Natural killer cell (primary cell): ENCODE measurements at regions not wholly inside any gene's neighbourhood (a gene's known extent, or its start where the extent isn't known, plus 50 kb on each side); places are given as distances from the start of the nearest gene placed in this dataset.

Source experiments
- ATAC-seq, 3 donors: fragments of 150-1000 bp in 2 of 3; fragments of 200-7000 bp in 1 of 3; cut with Tn5 transposase; 1 replicate in 1 of 3; 2 replicates in 2 of 3; pipeline ENCODE4 v1.10.0; 2021; ENCODE audit warnings: mild to moderate bottlenecking in 2 of 3, moderate library complexity in 2 of 3
- DNase-seq, 2 donors: peaks; one replicate each; pipeline versions ENCODE4 v3.0.0 to v3.0.0-alpha.2; 2013 to 2021; ENCODE audit warnings: mixed read lengths in 1 of 2
- H3K27ac ChIP-seq: one replicate; pipeline ENCODE4 v1.5.1; 2013; ENCODE audit warnings: mild to moderate bottlenecking, low read length
- H3K27me3 ChIP-seq: one replicate; pipeline ENCODE4 v1.6.1; 2013; ENCODE audit warnings: low read length; ENCODE audit not compliant: control insufficient read depth, insufficient read depth
- H3K36me3 ChIP-seq: one replicate; pipeline ENCODE4 v1.6.1; 2013; ENCODE audit warnings: low read length; ENCODE audit not compliant: control insufficient read depth, insufficient read depth
- H3K4me1 ChIP-seq: one replicate; pipeline ENCODE4 v1.6.1; 2013; ENCODE audit warnings: low read length; ENCODE audit not compliant: control insufficient read depth, insufficient read depth
- H3K4me3 ChIP-seq: one replicate; pipeline ENCODE4 v1.5.1; 2013; ENCODE audit warnings: low read length
- H3K9me3 ChIP-seq: one replicate; pipeline ENCODE4 v1.6.1; 2013; ENCODE audit warnings: low read length; ENCODE audit not compliant: control insufficient read depth, insufficient read depth
- H3K27ac Mint-ChIP-seq, 2 donors: one replicate each; pipeline ENCODE4 v1.8.0; 2022; ENCODE audit warnings: mild to moderate bottlenecking in 2 of 2, mixed read lengths in 2 of 2, moderate library complexity in 1 of 2
- H3K27me3 Mint-ChIP-seq, 2 donors: one replicate each; pipeline ENCODE4 v1.8.0; 2022; ENCODE audit warnings: low read depth in 2 of 2, mixed read lengths in 2 of 2
- H3K36me3 Mint-ChIP-seq: one replicate; pipeline ENCODE4 v1.8.0; 2022; ENCODE audit warnings: mixed read lengths
- H3K4me1 Mint-ChIP-seq, 2 donors: one replicate each; pipeline ENCODE4 v1.8.0; 2022; ENCODE audit warnings: mixed read lengths in 2 of 2
- H3K4me3 Mint-ChIP-seq: one replicate; pipeline ENCODE4 v1.8.0; 2022; ENCODE audit warnings: mild to moderate bottlenecking, moderate library complexity, mixed read lengths
- H3K9me3 Mint-ChIP-seq, 2 donors: one replicate each; pipeline ENCODE4 v1.8.0; 2022; ENCODE audit warnings: mixed read lengths in 2 of 2
- WGBS: methylation state at CpG from one replicate; pipeline ENCODE4 v1.1.7; 2013; ENCODE audit warnings: missing lambda C conversion rate; ENCODE audit not compliant: insufficient coverage; 5-methylcytosine and 5-hydroxymethylcytosine counted together
- intact Hi-C: fragments of 100-400 bp; cut with micrococcal nuclease; formaldehyde crosslinking; loops from one replicate; pipeline ENCODE4 v1.14.2; 2022
- TF ChIP-seq, protein P1 (sequence below): fragments of 200-600 bp; IDR thresholded peaks from one replicate; pipeline ENCODE4 v1.8.0; 2022; ENCODE audit warnings: antibody characterized with exemption

DNA sequence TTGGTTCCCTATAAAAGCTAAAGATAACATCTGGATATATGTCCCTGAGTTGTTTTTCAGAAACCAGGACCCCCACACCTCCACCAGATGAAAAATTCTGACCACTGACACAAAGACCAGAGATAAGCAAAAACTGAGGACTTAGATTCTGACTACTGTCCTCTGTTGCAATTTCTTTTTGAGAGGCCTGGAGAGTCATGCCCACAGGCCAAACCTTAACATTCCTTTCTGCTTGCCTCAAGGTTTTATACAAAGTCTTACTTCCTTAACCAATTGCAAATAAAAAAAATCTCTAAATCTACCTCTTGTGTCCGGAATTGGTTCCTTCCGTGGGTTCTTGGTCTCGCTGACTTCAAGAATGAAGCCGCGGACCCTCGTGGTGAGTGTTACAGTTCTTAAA, 228.5 kb downstream of the ABCC12 start:
- no peaks in the 10 kb centered on the region for H3K36me3 Mint-ChIP-seq
- intact Hi-C loops: no loop called here
- WGBS: 92% methylated on average over 6 of the region's 6 CpGs

DNA sequence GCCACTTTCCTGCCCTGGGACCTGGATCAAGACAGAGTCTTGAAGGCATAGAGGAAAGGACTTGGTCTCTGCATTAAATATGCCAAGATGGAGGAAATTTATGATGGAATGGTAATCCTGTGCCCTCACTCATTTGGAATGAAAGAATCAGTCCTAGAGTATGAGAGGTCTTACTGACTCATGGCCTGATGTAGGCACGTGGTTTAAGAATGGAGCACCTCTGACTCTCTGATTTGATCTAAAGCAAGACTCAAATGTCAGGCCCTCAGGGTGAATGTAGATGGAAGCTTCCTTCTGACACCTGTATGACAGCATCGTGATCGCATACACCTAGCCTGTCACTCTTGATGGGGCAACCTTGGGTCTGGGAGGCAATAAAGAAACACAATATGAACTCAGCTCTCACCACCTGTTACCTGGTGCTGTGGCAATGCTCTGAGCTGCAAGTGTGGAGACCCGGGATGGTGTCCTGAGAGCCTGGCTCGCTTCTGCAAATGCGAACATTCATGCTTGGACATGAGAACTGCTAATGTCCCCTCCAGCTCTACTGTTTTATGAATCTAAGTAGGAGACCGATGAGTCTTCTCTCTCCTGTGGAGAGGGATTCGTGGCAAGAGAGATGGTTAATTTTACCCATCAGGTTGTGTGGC, 229.9 kb downstream of the ABCC12 start:
- H3K27me3 Mint-ChIP-seq: peaks cover 0 to 3% of the 10 kb centered on the region in 2 donors
- peaks cover 0 to 2% of the 10 kb centered on the region in 2 donors for H3K9me3 Mint-ChIP-seq
- intact Hi-C loops: no loop called here

More for the DNA sequence above, 228.5 kb downstream of the ABCC12 start:
- DNase-seq (no peak), ATAC-seq (no peak)
- TF ChIP-seq, protein P1, sequence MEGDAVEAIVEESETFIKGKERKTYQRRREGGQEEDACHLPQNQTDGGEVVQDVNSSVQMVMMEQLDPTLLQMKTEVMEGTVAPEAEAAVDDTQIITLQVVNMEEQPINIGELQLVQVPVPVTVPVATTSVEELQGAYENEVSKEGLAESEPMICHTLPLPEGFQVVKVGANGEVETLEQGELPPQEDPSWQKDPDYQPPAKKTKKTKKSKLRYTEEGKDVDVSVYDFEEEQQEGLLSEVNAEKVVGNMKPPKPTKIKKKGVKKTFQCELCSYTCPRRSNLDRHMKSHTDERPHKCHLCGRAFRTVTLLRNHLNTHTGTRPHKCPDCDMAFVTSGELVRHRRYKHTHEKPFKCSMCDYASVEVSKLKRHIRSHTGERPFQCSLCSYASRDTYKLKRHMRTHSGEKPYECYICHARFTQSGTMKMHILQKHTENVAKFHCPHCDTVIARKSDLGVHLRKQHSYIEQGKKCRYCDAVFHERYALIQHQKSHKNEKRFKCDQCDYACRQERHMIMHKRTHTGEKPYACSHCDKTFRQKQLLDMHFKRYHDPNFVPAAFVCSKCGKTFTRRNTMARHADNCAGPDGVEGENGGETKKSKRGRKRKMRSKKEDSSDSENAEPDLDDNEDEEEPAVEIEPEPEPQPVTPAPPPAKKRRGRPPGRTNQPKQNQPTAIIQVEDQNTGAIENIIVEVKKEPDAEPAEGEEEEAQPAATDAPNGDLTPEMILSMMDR: no peak
- Mint-ChIP-seq H3K4me1 (no peaks in the 10 kb centered on the region), H3K4me3 (no peak overlapping the region), H3K27me3 (no peaks in the 10 kb centered on the region), H3K9me3 (peaks cover 0 to 7% of the 10 kb centered on the region in 2 donors), H3K27ac (no peak overlapping the region)
- Histone ChIP-seq H3K4me1 (no peaks in the 10 kb centered on the region), H3K4me3 (no peak overlapping the region), H3K9me3 (no peaks in the 10 kb centered on the region), H3K36me3 (no peaks in the 10 kb centered on the region), H3K27ac (no peak overlapping the region), H3K27me3 (no peaks in the 10 kb centered on the region)

DNA sequence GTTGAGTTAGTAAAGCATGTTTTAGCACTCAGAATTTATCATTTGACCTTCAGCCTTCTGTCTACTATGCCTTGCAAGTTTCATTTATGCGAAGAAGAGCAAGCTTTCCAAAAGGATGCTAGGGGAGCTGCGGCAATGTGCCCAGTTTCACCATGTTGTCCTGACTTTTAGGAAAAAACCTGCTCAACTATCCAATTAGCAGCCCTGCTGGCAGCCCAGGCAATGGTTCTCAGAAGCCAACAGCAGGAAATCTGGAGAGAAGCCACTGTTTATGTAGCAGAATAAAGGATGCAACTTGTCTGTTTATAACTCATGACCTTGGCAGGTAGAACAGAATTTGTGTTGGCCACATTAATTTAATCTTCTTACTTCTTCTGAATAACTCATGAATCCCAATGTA, 230.8 kb downstream of the ABCC12 start:
- 96% methylated on average over 2 of the region's 2 CpGs for WGBS
- no peak for ATAC-seq

More for the DNA sequence above, 229.9 kb downstream of the ABCC12 start:
- Histone ChIP-seq H3K4me3 (no peak overlapping the region), H3K27ac (no peak overlapping the region), H3K4me1 (no peaks in the 10 kb centered on the region), H3K36me3 (no peaks in the 10 kb centered on the region), H3K27me3 (no peaks in the 10 kb centered on the region), H3K9me3 (no peaks in the 10 kb centered on the region)
- ATAC-seq: no peak
- 95% methylated on average over 8 of the region's 8 CpGs for WGBS
- H3K36me3 Mint-ChIP-seq: no peaks in the 10 kb centered on the region
- H3K27ac Mint-ChIP-seq: no peak overlapping the region
- H3K4me1 Mint-ChIP-seq: no peaks in the 10 kb centered on the region
- H3K4me3 Mint-ChIP-seq: no peak overlapping the region
- TF ChIP-seq, protein P1: no peak
- DNase-seq: no peak

More for the DNA sequence above, 230.8 kb downstream of the ABCC12 start:
- H3K4me1 ChIP-seq: no peaks in the 10 kb centered on the region
- no peaks in the 10 kb centered on the region for H3K9me3 ChIP-seq
- Mint-ChIP-seq H3K27ac (no peak overlapping the region), H3K27me3 (peaks cover 0 to 3% of the 10 kb centered on the region in 2 donors), H3K36me3 (no peaks in the 10 kb centered on the region), H3K4me1 (no peaks in the 10 kb centered on the region), H3K9me3 (peaks cover 0 to 2% of the 10 kb centered on the region in 2 donors), H3K4me3 (no peak overlapping the region)
- no peaks in the 10 kb centered on the region for H3K36me3 ChIP-seq
- DNase-seq: no peak
- TF ChIP-seq, protein P1: no peak
- intact Hi-C loops: no loop called here
- no peaks in the 10 kb centered on the region for H3K27me3 ChIP-seq
- no peak overlapping the region for H3K27ac ChIP-seq
- no peak overlapping the region for H3K4me3 ChIP-seq
